H1 (cell line): ENCODE measurements at regions not wholly inside any gene's neighbourhood (a gene's known extent, or its start where the extent isn't known, plus 50 kb on each side); places are given as distances from the start of the nearest gene placed in this dataset.

Experiments
- NANOG ChIP-seq: IDR thresholded peaks from 2 replicates; pipeline ENCODE4 v1.6.1; 2011; ENCODE audit warnings: low read length, low read depth, mild to moderate bottlenecking, inconsistent platforms; ENCODE audit not compliant: insufficient read depth, poor library complexity, severe bottlenecking

GRCh38 chr1:163866564-163866963, 544.8 kb downstream of the NUF2 start (continued):
- TF ChIP-seq NANOG = no peak
